ENCODE measurements at regions not wholly inside any gene's neighbourhood (a gene's known extent, or its start where the extent isn't known, plus 50 kb on each side); places are given as distances from the start of the nearest gene placed in this dataset.
"Not testable (repeated sequence)": the region's sequence is repeated elsewhere in the genome, so short reads cannot be mapped to it uniquely, and the experiment has no call there.

DNA sequence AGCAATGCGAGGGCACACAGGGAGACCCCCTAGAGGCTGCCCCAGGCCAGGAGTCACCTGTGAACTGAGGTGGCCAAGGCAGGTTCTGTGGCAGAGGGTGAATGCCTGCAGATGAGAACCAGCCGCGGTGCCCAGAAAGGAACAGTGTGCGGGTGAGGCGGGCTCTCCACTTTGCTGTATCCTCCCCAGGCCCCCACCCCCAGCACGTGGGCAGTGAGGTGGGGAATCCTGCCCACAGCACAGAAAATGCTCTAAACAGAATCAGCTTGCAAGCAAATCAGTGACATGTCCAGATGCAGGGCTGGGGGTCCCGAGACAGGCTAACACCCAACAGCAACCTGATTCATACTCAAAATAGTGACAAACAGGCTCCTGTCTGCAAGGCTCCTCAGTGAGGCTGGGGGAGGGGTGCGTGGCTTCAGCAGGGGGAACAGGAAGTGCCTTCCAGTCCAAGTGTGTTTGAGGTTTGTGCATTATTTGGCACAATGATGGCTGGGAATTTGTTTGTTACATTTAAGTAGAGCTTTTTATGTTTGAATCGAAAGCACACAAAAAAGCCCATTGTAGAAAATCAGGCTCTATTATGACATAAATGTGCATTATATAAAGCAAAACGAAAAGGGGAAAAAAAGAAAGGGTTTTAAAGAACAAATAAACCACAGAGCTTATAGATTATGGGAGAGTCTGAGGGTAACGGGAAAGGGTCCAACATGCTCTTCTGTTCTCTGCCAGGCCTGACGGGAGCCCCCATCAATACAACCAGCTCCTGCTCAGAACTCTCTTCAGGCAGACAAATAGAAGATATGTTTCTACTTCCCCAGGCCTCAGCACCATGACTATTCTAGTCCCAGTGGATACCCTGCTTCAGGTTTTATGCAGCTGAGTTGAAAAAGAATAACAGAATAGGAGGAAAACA lies 201.3 kb downstream of the HSD17B3 start:
- Mint-ChIP-seq H3K9me3 (ENCODE audit: unreplicated experiment) (no peaks in the 10 kb centered on the region), H3K36me3 (ENCODE audit: low read depth, unreplicated experiment) (peaks cover 7% of the 10 kb centered on the region), H3K27ac (ENCODE audit: unreplicated experiment) (no peak overlapping the region), H3K4me3 (ENCODE audit: unreplicated experiment) (no peak overlapping the region), H3K27me3 (ENCODE audit: unreplicated experiment) (peaks cover 2% of the 10 kb centered on the region), H3K4me1 (ENCODE audit: unreplicated experiment) (peaks cover 17% of the 10 kb centered on the region)
- TF ChIP-seq, protein P1, sequence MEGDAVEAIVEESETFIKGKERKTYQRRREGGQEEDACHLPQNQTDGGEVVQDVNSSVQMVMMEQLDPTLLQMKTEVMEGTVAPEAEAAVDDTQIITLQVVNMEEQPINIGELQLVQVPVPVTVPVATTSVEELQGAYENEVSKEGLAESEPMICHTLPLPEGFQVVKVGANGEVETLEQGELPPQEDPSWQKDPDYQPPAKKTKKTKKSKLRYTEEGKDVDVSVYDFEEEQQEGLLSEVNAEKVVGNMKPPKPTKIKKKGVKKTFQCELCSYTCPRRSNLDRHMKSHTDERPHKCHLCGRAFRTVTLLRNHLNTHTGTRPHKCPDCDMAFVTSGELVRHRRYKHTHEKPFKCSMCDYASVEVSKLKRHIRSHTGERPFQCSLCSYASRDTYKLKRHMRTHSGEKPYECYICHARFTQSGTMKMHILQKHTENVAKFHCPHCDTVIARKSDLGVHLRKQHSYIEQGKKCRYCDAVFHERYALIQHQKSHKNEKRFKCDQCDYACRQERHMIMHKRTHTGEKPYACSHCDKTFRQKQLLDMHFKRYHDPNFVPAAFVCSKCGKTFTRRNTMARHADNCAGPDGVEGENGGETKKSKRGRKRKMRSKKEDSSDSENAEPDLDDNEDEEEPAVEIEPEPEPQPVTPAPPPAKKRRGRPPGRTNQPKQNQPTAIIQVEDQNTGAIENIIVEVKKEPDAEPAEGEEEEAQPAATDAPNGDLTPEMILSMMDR (IDR thresholded peaks at IDR 0.05; ENCODE audit: unreplicated experiment): no peak
- no peak for DNase-seq (ENCODE audit: low spot score)

GRCh38 chr9:96090630-96091029 lies 211.3 kb downstream of the HSD17B3 start:
- H3K36me3 Mint-ChIP-seq (ENCODE audit: low read depth, unreplicated experiment); H3K4me3 Mint-ChIP-seq (ENCODE audit: unreplicated experiment); DNase-seq (ENCODE audit: low spot score); H3K27me3 Mint-ChIP-seq (ENCODE audit: unreplicated experiment); H3K9me3 Mint-ChIP-seq (ENCODE audit: unreplicated experiment); H3K27ac Mint-ChIP-seq (ENCODE audit: unreplicated experiment); H3K4me1 Mint-ChIP-seq (ENCODE audit: unreplicated experiment): not testable (repeated sequence)

DNA sequence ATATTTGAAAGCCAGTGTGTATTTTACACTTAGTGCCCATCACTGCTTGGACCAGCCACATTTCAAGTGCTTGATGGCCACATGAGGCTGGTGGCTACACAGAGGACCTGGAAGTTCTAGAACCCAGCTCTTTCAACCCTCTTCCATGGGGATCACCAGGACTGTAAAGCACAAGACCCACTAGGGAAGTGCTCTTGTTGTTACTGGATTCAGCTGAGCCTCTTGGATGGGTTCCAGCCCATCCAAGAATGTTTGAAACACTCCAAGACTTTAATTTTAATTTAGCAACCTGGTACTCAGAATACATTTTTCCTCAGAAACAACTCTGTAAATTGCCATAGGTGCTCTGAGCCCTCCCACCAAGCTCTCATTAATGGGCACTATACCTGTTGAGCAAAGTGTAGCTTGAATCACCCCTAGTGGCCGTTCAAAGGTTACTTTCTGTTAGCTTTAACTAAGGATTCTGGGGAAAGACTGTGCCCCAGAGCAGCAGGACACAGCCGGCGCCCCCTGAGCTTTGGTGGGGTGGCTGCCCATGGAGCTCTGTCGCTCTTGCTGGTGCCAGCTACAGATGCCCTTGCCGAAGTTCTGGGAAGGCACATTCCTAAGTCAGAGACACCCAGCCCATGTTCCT lies 212.4 kb downstream of the HSD17B3 start:
- Mint-ChIP-seq H3K27me3 (ENCODE audit: unreplicated experiment) (no peaks in the 10 kb centered on the region), H3K36me3 (ENCODE audit: low read depth, unreplicated experiment) (no peaks in the 10 kb centered on the region), H3K27ac (ENCODE audit: unreplicated experiment) (no peak overlapping the region), H3K4me1 (ENCODE audit: unreplicated experiment) (no peaks in the 10 kb centered on the region), H3K9me3 (ENCODE audit: unreplicated experiment) (no peaks in the 10 kb centered on the region), H3K4me3 (ENCODE audit: unreplicated experiment) (no peak overlapping the region)
- TF ChIP-seq, protein P1 (IDR thresholded peaks at IDR 0.05; ENCODE audit: unreplicated experiment): no peak
- no peak for DNase-seq (ENCODE audit: low spot score)

DNA sequence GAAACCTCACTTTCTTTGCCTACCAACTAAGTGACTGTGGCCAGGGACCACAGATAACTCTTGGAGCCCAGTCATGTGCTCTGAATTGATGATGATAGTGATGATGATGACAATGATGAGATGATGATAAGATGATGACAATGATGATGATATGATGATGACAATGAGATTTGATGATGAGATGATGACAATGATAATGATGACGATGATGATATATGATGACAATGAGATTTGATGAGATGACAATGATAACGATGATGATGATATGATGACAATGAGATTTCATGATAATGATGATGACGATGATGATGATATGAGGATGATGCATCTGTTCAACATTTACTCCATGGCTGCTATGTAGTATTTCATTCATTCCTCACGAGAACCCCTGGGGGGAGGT lies 213.0 kb downstream of the ERCC6L2 start:
- TF ChIP-seq, protein P1 (IDR thresholded peaks at IDR 0.05; ENCODE audit: unreplicated experiment): no peak
- Mint-ChIP-seq H3K4me3 (ENCODE audit: unreplicated experiment) (no peak overlapping the region), H3K36me3 (ENCODE audit: low read depth, unreplicated experiment) (no peaks in the 10 kb centered on the region), H3K4me1 (ENCODE audit: unreplicated experiment) (no peaks in the 10 kb centered on the region), H3K9me3 (ENCODE audit: unreplicated experiment) (no peaks in the 10 kb centered on the region), H3K27me3 (ENCODE audit: unreplicated experiment) (no peaks in the 10 kb centered on the region), H3K27ac (ENCODE audit: unreplicated experiment) (no peak overlapping the region)
- DNase-seq (ENCODE audit: low spot score): no peak

- H3K4me3 Mint-ChIP-seq (ENCODE audit: unreplicated experiment): no peak overlapping the region
These were observed 212.3 kb downstream of the ERCC6L2 start for GRCh38 chr9:96087669-96088299.

More at GRCh38 chr9:96087669-96088299, 212.3 kb downstream of the ERCC6L2 start:
- TF ChIP-seq, protein P1 (IDR thresholded peaks at IDR 0.05; ENCODE audit: unreplicated experiment): no peak
- H3K27ac Mint-ChIP-seq (ENCODE audit: unreplicated experiment): no peak overlapping the region
- H3K9me3 Mint-ChIP-seq (ENCODE audit: unreplicated experiment): no peaks in the 10 kb centered on the region
- H3K36me3 Mint-ChIP-seq (ENCODE audit: low read depth, unreplicated experiment): no peaks in the 10 kb centered on the region
- DNase-seq (ENCODE audit: low spot score): no peak
- H3K27me3 Mint-ChIP-seq (ENCODE audit: unreplicated experiment): no peaks in the 10 kb centered on the region
- no peaks in the 10 kb centered on the region for H3K4me1 Mint-ChIP-seq (ENCODE audit: unreplicated experiment)

All from endothelial cell (in vitro differentiated cells).